GM18907 (cell line): ENCODE measurements at regions not wholly inside any gene's neighbourhood (a gene's known extent, or its start where the extent isn't known, plus 50 kb on each side); places are given as distances from the start of the nearest gene placed in this dataset.

ENCODE experiments used
- ATAC-seq: cut with Tn5 transposase; IDR thresholded peaks from one replicate; pipeline ENCODE4 v1.9.1; 2021; ENCODE audit warnings: mild to moderate bottlenecking, moderate library complexity; ENCODE audit not compliant: unreplicated experiment

- no peak for ATAC-seq
Measured at GRCh38 chr22:47289336-47289985, 527.0 kb downstream of the TBC1D22A start.

DNA sequence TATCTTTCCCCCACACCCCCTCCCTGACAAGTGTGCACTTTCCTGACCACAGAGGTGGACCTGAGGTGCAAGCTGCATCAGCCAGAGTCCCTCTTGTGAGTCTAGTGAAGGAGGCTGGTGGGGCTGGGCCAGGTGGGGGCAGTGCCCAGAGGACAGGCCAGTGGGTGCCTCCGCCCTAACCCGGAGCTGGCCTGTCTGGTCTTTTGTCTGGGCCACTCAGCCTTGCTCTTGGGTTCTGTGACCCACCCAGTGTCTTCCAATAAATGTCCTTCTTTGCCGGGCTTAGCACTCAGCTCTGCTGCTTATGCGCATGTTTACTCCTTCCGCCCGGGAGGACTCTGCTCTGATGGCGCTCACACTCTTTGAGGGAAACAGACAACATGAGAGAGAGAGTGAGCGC lies 526.2 kb downstream of the TBC1D22A start:
- no peak for ATAC-seq

DNA sequence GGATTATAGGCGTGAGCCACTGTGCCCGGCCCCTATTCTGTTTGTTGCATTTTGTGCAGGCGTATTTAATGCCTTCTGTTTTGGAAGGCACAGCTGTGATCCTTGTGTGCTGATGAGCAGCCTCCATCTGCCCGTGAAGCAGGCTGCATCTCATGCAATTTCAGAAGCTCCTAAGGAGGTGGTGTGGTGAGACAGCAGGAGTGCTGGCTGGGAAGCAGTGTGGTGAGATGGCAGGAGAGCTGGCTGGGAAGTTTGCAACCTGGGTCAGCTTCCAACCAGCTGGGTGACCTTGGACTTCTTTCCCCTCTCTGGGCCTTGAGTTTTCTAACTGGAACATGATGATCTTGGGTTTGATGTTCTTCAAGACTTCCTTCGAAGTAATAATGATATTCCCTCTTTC lies 525.1 kb downstream of the TBC1D22A start:
- no peak for ATAC-seq

DNA sequence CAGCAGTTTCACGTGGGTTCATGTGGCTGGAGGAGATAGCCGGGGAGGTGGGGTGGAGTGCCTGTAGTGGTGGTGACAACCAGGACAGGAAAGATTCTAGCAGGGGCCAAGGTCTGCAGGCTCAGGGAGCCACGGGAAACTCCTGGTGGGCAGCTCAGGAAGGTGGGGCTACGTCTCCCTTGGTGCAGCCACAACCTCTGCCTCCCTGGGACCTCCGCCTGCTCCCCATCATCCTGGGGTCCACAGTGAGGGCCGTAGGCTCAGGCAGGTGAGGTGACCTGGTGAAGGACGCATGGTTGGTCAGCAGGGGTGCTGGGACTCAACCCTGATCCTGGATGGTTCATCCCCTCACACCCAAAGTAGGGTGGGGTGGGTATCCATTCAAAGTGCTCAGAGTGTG lies 524.1 kb downstream of the TBC1D22A start:
- ATAC-seq: no peak

DNA sequence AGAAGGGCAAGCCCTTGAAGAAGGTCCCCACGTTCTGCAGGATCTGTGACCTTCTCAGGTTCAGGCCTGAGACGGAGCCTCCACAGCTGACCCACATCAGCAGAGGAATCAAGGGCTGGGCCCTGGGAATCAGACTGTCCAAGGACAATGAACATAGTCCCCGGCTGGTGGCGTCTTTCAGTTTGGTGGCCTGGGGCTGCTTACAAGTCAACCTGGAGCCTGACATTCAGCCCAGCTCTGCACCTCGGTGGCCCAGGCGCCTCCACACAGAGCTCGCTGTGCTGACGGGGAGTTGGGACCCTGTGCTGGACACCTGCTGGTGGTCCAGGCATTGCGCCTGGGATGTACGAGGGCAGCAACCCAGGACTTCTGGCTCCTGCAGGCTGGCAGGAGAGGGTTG lies 523.5 kb downstream of the TBC1D22A start:
- no peak for ATAC-seq

- no peak for ATAC-seq
Measured at GRCh38 chr22:47284822-47285221, 522.4 kb downstream of the TBC1D22A start.

DNA sequence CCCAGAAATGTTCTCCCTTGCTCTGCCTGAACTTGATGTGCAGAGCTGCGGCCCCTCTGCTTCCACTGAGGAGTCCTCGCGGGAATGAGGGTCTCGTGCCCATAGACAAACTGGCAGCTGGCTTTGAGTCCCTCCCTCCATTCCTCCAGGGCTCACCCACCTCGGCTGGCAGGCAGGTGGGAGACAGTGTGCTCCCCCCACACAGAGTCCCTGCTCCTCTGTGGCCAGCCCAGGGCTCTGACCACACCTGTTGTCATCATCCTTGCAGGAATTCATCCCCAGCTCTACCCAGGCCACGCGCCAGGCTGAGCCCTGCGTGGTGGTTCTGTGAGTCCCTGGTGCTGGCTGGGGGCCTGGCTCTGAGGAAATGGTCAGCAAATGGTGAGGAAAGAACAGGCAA lies 521.9 kb downstream of the TBC1D22A start:
- no peak for ATAC-seq

DNA sequence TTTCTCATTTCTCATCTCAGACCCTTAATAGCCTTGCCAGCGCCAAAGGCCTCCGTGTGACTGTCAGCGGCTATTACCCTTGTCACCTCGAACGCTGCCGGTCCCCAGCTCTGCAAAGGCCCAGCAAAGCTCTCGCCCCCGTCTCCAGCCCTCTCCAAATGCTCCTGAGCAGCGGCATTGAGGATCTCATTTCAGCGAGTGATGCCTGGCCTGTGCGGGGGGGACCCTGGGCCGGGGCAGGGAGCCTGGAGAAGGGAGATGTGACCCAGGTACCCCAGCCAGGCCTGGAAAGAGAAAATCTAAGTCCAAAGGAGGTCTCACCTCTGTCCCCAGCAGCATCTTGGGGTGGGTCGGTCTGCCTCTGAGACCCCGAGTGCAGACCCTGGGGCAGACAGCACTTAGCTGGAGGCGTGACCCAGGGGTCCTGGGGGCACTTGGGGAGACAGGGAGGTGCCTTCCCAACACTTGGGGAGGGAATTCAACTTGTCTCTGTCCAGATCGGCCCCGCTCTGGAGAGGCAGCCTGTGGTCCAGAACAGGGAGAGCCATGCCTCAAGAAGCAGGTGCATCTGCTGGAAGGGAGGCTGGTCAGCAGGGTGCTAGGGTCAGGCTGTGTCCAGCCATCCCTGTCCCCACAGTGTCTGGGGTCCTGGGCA lies 521.3 kb downstream of the TBC1D22A start:
- no peak for ATAC-seq

GRCh38 chr22:47282851-47283250 lies 520.4 kb downstream of the TBC1D22A start:
- no peak for ATAC-seq

- no peak for ATAC-seq
Measured at GRCh38 chr22:47282366-47282765, 519.9 kb downstream of the TBC1D22A start.

DNA sequence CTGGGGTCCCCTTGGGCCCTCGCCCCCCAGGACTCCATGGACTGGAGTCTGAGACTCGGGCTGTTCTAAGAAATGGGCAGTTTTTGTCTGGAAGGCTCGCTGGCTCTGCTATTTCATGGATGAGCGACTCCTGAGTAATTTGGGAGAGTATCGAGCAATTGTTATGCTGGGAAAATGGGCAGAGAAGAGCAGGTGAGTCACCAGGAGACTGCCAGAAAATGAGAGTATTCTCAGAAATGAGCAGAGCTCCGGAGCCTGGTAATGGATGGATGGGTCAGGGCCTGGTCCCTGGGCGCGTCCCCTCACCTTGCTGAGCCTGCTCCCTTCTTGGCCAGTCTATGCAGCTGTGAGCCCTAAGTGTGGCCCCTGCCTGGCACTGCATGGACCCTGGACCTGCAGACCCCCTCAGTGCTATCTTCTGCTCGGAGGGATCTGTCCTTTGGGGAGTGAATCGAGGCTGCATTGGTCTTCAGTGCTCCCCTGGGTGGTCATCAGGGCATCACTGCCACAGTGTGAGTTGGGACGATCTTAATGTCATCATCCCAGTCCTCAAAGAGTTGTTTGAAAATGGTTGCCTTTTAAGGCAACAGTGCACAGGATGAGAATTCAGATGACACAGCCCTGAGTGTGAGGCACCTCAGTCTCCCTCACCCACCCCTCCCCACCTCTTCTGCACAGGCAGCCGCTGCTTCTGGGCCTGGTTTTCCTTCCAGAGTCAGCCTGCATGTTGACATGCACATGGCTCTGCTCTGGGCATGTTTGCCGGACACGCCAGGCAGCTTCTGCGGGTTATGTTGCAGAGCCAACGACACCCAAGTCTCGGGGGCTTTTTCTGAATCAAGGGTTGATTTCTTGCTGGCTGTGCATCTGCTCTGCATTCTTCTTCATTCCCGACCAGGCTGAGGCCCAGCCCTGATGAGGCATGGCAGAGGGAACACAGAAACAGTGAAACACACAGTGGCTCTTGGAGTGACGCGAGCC lies 519.0 kb downstream of the TBC1D22A start:
- no peak for ATAC-seq

- no peak for ATAC-seq
Measured at GRCh38 chr22:47280301-47280700, 517.9 kb downstream of the TBC1D22A start.

- no peak for ATAC-seq
Measured at GRCh38 chr22:47279746-47280145, 517.3 kb downstream of the TBC1D22A start.

- ATAC-seq: no peak
Measured at GRCh38 chr22:47279337-47279736, 516.9 kb downstream of the TBC1D22A start.

DNA sequence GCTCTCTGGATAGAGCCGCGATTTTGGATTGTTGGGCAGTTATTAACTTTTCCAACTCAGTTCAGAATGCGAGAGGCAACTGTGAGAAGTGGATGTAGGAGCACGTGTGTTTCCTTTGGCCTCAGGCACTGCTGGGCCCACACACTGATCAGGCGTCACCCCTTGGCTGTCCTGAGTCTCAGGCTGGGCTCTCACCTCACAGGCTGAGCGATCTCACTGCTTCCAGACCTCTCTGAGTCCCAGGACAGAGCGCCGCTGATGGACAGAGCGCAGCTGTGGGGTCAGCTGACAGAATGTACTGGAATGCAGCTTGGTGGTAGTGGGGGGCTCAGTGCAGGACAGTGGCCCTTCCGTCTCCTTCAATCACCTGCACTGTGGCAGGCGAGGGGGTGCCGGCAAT lies 516.2 kb downstream of the TBC1D22A start:
- ATAC-seq: no peak

GRCh38 chr22:47277531-47277930 lies 515.1 kb downstream of the TBC1D22A start:
- no peak for ATAC-seq

GRCh38 chr22:47276991-47277390 lies 514.5 kb downstream of the TBC1D22A start:
- no peak for ATAC-seq

- ATAC-seq: no peak
Measured at GRCh38 chr22:47276450-47276820, 514.0 kb downstream of the TBC1D22A start.

- no peak for ATAC-seq
Measured at GRCh38 chr22:47275605-47276449, 513.4 kb downstream of the TBC1D22A start.

DNA sequence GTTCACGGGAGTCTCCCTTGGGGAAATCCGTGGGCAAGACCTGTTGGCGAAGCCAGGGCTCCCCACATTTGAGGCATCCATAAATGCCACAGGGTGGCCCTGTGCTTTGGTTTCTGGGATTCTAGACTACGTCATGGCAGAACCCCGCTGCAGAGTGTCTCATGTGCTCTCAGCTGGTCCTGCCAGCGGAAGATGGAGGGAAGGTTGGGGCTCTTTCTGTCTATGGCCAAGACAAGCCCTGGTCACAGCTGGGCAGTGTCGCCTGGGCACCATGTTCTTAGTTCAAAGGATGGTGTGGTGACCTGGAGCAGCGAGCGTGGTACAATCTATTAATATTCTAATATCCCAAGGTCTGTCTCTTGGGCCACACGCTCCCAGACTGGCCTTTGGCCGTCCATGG lies 511.7 kb downstream of the TBC1D22A start:
- ATAC-seq: no peak
